GM10248 (cell line): ENCODE measurements at regions not wholly inside any gene's neighbourhood (a gene's known extent, or its start where the extent isn't known, plus 50 kb on each side); places are given as distances from the start of the nearest gene placed in this dataset.

ENCODE experiments used
- CTCF ChIA-PET: fragments of 300-600 bp; sonication (Branson Sonifier 250); formaldehyde crosslinking; extraction: SDS; loops from one replicate; lab custom pipeline; 2021; ENCODE audit warnings: antibody characterized with exemption; lab: Yijun Ruan, JAX
- POLR2A ChIA-PET: fragments of 350-650 bp; sonication (Branson Sonifier 250); formaldehyde crosslinking; extraction: SDS; loops from one replicate; lab custom pipeline; 2020; ENCODE audit warnings: antibody characterized with exemption; lab: Yijun Ruan, JAX
- DNase-seq: peaks from one replicate; pipeline ENCODE4 v3.0.0; 2012; ENCODE audit errors: extremely low spot score
- TF ChIP-seq, protein P1 (sequence below): IDR thresholded peaks from 2 replicates; pipeline ENCODE4 v1.5.1; 2012; ENCODE audit warnings: mild to moderate bottlenecking, low read depth; ENCODE audit errors: extremely low read depth, missing control alignments, control extremely low read depth

DNA sequence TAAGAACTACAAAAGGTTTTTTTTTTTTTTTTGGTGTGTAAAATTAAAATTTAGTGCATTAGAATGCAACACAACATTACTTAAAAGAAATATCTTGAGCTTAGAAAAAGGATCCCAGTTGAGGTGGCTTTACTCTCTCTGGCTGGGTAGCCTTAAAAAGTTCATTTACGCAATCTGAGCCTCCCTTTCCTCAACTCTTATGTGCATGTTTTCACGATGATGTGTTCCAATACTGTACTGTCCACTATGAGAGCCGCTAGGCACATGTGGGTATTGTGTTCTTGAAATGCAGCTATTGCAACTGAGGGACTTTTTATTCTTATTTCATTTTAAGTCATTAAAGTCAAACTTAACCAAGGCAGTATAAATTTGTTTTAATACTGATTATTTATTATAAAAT, 460.9 kb upstream of the SYT1 start:
- TF ChIP-seq, protein P1, sequence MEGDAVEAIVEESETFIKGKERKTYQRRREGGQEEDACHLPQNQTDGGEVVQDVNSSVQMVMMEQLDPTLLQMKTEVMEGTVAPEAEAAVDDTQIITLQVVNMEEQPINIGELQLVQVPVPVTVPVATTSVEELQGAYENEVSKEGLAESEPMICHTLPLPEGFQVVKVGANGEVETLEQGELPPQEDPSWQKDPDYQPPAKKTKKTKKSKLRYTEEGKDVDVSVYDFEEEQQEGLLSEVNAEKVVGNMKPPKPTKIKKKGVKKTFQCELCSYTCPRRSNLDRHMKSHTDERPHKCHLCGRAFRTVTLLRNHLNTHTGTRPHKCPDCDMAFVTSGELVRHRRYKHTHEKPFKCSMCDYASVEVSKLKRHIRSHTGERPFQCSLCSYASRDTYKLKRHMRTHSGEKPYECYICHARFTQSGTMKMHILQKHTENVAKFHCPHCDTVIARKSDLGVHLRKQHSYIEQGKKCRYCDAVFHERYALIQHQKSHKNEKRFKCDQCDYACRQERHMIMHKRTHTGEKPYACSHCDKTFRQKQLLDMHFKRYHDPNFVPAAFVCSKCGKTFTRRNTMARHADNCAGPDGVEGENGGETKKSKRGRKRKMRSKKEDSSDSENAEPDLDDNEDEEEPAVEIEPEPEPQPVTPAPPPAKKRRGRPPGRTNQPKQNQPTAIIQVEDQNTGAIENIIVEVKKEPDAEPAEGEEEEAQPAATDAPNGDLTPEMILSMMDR: no peak
- CTCF ChIA-PET: interaction anchor here (1.8 kb wide), 1 partner anchor 13 kb away, joined by 5 read pairs; no protein-coding TSS in a partner anchor
- POLR2A ChIA-PET: no interaction called here
- no peak for DNase-seq

DNA sequence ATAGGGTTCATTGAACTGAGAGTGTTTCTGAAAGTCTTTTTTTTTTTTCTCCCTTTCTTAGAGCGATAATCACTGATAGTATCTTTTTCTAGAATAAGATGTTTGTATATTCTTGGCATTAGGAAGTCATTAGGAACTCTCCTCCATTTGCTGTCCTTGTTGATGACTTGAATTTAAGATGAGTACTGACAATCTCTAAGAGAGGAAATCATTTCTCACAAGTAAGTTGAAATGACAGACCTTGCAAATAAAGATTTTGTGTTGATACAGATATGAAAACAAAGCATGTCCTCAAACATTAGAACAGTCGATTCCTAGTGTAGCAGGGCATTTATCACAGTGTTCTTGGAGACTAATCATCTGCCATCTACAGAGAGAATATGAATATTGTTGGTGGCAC, 458.4 kb upstream of the SYT1 start:
- no peak for DNase-seq
- TF ChIP-seq, protein P1: no peak
- ChIA-PET CTCF (no interaction called here), POLR2A (no interaction called here)

DNA sequence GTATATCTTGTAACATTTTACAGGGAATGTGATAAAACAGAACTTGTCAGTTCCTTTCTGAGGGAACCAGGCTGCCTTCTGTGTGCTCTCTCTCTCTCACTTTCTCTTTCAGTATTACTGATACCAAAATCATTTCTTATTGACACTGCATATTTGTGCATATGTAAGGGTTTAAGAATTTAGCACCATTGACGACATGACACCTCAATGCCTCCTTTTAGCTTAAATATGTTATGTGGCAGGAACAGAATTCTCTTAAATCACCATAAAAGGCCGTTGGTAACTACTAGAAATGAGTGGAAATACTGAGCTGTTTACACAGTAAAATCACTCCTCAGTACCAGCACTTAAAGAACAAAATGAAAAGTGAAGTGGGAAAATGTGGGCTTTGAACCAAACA, 457.7 kb upstream of the SYT1 start:
- POLR2A ChIA-PET: no interaction called here
- peak; percentile 8 for DNase-seq
- TF ChIP-seq, protein P1: no peak
- CTCF ChIA-PET: no interaction called here

DNA sequence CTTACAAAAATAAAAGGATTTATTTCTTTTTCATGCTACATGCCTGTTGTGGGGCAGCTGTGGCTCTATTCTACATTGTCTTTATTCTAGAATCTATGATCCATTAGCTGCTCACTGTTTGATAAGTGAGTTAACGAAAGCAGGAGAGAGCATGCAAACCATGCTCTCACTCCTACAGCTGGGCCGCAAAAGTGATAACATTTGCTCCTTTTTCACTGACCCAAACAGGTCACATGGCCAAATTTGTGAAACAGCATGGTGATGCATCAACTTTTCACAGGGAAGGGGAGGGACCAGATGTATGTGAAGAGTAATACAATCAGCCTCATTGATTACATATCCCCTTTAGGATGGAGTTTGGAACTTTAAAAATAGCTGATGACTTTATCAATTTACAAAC, 456.9 kb upstream of the SYT1 start:
- POLR2A ChIA-PET: no interaction called here
- CTCF ChIA-PET: interaction anchor here (1.1 to 1.3 kb wide), 3 partner anchors 13 to 18 kb away, joined by 3 to 4 read pairs (median 4); no protein-coding TSS in a partner anchor
- no peak for DNase-seq
- TF ChIP-seq, protein P1: no peak

DNA sequence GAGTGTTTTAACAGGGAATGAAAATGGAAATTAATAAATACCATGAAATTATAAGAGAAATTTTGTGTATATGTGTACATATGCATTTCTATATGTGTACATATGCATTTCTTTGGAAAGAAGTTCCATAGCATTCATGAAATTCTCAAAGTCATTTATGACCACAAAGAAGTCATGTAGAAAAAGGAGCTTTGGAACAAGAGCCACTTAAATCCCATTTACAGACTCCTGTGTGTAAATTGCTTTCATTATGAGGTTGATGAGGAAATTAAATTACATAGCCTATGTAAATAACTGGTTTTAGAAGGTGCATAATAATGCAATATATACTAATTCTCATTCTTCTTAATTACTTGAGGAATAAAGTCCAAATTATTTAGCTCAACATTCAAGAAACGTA, 450.5 kb upstream of the SYT1 start:
- POLR2A ChIA-PET: no interaction called here
- TF ChIP-seq, protein P1: no peak
- CTCF ChIA-PET: no interaction called here
- no peak for DNase-seq

DNA sequence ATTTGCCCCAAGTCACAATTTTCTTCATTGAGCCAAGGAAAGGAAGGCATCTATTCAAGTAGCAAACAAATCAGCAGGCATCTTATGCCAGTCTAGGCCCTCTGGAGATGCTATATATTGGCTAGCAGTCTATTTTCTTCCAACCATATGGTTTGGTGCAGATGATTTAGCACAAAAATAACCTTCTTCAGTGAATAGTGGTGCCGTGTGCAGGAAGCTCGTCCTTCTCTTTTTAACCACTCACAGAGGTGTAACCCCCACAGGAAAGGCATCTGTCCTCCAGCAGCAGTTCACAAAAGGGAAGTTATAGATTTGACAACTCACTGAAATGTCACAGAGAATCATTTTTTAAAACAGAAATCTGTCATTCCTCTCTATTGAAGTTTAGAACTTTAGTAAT, 445.7 kb upstream of the SYT1 start:
- ChIA-PET POLR2A (no interaction called here), CTCF (no interaction called here)
- no peak for DNase-seq
- TF ChIP-seq, protein P1: no peak

DNA sequence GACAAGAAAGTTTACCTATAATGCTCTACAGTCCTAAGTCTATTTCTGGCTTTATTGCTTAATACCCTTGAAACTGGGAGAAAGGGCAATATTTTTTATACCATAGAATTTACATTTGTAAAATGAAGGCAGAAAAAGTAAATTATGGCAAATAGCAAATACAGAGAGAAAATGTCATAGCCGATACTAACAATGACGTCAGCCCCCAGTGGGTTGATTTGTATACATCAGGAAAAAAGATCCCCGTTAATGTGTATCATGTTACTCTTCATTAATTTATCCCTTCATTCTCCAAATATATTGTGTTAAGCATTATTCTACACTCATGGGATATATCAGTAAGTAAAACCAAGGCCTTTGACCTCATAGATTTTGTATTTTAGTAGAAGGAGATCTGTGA, 445.1 kb upstream of the SYT1 start:
- POLR2A ChIA-PET: no interaction called here
- CTCF ChIA-PET: no interaction called here
- TF ChIP-seq, protein P1: no peak
- DNase-seq: no peak
